HK-2 (cell line): ENCODE measurements at regions not wholly inside any gene's neighbourhood (a gene's known extent, or its start where the extent isn't known, plus 50 kb on each side); places are given as distances from the start of the nearest gene placed in this dataset.

ENCODE experiments used
- DNase-seq: peaks from one replicate; pipeline ENCODE4 v3.0.0-alpha.2; 2018; ENCODE audit not compliant: unreplicated experiment

DNA sequence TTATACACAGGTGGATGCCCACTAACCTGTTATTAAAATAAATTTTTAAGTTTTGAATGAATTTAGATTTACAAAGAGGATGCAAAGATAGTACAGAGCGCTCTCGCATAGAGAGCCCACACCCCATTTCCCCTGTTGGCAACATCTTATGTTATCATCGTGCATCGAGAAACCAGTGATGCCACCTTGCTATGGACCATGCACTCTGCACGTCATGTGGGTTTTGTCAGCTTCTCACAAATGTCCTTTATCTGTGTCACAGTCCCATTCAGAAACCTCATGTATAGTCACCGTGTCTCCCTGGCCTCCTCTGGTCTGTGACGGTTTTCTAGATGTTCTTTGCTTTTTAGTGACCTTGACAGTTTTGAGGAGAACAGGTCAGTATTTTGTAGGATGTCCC is 60.0 kb downstream of the ING1 start:
- DNase-seq: no peak

DNA sequence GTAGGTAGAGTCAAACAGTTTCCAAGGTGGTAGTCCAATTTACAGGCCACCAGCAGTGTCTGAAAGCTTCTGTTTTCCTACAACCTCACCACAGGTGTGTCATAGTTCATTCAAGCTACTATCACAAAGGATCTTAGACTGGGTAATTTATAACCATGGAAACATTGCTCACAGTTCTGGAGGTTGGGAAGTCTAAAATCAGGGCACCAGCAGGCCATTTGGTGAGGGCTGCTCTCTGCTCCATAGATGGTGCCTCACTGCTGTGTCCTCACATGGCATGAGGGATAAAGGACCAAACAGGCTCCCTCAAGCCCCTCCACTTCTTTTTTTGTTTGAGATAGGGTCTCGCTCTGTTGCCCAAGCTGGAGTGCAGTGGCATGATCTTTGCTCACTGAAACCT is 60.6 kb downstream of the ING1 start:
- DNase-seq: no peak

DNA sequence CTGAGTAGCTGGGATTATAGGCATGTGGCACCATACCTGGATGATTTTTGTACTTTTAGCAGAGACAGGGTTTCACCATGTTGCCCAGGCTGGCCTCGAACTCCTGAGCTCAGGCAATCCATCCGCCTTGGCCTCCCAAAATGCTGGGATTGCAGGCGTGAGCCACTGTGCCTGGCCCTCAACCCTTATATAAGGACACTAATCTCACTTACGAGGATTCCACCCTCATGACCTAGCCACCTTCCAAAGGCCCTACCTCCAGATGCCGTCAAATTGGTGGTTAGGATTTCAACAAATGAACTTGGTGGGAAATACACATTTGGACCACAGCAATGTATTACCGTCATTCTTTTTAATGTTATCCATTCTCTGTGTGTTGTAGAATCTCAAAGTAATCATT is 61.0 kb downstream of the ING1 start:
- no peak for DNase-seq

DNA sequence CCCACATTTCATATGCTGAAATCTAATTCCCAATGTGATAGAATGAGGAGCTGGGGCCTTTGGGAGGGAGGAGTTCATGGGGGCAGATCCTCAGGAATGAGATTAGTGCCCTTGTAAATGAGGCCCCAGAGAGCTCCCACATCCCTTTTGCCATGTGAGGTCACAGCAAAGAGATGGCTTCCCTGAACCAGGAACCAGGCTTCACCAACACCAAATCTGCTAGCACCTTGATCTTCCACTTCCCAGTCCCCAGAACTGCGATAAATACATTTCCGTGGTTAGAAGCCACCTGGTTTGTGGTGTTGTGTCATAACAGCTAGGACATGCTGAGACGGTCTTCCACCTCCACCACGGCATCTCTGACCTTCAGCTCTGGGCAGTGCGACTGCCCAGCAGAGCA is 62.1 kb downstream of the ING1 start:
- no peak for DNase-seq

DNA sequence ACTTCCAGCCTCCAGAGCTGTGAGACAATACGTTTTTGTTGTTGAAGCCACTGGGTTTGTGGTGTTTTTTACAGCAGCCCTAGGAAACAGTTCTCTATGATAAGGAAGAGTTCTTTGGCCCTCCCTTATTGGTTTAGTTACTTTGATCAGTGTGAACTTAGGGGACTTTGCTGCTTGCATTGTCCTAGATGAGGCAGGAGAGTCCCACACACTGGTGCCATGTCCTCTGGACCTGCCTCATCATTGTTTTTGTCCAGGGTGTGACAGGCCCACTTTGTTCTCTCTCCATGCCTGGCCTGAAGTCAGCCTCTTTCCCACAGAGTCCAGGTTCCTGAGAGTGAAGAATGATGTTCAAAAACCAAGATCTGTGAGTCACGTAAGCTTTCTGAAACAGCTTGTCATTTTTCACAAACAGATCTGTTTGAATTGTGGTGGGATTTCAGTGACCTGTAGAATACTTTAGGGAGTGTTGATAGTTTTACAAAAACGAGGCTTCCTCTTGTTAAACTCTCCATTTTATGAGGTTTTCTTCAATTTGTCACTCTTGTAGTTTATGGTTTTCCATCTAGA is 63.8 kb downstream of the ING1 start:
- DNase-seq: no peak

DNA sequence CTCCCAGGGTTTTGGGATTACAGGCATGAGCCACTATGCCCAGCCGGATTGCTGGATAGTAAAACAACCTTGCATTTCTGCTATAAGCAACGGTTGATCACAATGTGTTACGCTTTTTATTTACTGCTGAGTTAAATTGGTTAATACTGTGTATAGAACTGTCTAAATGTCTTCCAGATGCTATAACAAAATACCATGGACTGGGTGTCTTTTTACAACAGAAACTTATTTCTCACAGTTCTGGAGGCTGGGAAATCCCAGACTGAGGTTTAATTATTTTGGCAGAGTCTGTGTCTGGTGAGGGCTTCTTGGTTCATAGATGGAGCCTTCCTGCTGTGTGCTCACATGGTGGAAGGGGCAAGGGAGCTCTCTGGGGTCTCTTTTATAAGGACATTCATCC is 65.5 kb downstream of the ING1 start:
- DNase-seq: no peak

DNA sequence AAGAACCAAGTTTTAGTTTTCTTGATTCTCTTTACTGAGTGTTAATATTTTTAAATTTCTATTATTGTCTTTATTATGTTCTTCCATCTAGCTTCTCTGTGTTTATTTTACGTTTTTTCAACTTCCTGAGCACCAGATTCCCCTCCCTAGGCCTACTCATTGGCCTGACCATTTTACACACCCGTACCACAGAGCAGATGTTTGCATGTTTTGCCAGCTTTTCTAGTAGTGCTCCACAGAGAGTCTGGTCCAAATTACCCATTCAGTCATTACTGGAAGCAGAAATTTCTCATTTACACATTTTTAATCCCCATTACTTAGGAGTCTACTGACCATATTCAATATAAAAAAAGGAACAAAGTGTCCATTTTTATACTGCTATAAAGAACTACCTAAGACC is 66.9 kb downstream of the ING1 start:
- no peak for DNase-seq

DNA sequence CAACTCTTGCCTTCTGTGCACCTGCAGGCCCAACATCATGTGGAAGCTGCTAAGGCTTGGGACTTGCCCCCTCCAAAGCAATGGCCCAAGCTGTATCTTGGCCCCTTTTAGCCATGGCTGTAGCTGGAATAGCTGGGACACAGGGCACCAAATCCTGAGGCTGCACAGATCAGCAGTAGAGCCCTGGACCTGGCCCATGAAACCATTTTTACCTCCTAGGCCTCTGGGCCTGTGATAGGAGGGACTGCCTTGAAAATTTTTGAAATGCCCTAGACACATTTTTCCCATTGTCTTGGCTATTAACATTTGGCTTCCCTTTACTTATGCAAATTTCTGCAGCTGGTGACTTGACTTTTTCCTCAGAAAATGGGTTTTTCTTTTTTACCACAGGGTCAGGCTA is 68.7 kb downstream of the ING1 start:
- DNase-seq: no peak

DNA sequence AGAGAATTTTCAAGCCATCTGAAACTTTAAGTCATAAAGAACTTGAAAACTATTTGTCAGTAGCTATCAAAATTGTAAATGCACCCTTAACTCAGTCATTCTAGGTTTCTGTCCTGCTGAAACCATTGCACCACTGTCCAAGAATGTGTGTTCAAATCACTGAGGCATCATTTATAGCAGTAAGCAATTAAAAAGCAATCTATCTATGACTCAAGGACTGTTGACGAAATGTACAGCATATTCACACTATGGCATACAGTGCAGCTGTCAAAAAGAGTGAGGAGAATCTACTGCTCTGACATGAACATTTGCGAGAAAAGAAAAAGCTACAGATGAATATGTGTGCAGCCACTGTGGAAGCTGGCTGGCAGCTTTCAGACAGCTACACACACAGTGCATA is 71.2 kb downstream of the ING1 start:
- no peak for DNase-seq

DNA sequence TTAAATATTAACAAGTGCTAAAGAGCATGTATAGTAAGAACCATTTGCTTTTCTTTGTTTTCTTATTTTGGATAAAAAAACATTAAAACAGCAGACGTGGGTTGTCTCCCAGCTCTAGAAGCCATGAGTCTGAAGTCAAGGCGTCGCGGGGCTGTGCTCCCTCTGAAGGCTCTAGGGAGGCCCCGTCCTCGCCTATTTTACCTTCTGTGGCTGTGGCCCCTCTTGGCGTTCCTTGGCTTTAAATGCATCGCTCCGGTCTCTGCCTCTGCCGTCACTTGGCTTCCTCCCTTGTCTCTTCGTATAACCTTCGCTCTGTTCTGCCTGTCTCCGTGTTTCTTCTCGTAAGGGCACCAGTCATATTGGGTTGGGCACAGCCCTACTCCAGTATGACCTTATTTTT is 75.3 kb downstream of the ING1 start:
- no peak for DNase-seq

DNA sequence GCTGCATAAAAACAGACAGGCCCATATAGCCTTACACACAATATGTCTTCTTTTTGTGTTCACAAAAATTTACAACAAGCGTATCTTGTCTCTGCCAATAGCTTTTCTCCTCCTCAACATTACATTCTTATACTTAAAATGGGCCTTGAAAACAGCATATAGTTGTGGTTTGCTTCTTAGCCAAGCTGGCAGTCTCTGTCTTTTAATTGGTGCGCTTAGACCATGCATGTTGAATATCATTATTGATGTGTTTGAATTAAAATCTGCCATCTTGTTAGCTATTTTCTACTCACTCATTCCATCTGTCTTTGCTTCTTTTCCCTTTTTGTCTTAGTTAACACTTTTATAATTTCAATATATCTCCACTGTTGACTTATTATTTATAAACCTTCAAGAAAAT is 76.4 kb downstream of the ING1 start:
- DNase-seq: no peak

DNA sequence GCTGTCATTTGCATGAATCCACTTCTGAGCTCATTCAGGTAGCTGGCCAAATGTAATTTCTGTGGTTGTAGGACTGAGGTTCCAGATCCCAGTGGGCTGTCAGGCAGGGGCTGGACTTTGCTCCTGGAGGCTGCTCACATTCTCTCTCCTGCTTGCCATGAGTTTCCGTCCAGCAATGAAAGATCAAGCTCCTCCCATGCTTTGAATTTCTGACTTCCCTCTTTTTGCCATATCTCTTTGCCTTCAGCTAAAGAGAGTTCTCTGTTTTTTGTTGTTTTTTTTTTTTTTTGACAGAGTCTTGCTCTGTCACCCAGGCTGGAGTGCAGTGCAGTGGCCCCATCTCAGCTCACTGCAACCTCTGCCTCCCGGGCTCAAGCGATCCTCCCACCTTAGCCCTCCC is 76.9 kb downstream of the ING1 start:
- DNase-seq: no peak

DNA sequence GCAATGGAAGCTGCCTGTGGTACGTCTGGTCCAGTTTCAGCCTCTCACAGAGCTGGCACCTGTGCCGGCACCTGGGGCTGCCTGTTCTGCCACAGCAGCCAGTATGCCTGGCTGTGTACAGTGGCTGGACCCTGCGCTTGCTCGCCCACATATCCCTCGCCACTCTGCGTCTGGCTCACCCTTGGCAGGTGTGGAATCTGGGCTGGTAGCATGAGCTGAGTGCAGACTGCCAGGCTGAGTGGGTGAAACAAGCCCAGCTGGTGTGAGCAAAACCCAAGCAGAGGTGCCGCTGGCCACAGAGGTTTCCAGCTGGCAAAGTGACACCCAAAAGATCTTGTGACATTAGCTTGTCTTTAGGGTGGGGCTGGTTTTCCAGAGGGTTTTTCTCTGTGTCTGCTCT is 80.7 kb downstream of the ING1 start:
- no peak for DNase-seq

DNA sequence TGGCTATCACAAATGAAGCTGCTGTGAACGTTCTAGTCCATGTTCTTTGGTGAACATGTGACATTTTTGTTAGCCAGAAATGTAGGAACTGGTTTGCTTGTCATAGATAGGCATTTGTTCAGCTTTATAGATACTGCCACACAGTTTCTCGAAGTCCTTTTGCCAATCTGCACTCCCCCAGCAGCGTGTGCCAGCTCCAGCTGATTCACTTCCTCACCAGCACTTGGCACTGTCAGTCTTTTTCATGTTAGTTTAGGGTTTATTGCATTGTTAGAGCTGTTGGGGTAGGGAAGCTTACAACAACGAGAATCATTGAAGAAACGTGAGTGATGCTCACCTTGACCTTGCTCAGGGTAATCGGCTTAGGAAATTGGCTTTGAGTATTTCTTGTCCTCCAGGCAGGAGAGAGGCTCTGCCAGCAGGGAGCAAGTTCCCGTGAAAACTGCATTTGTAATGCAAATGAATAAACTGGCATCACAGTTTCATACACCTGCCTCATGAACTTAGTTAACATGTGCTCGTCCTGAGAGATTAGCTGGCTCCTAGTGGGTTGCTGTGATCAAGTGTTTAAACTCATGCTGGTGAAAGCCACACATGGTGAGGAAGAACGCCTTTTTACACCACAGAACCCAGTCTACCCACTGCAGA is 83.9 kb downstream of the ING1 start:
- DNase-seq: no peak

DNA sequence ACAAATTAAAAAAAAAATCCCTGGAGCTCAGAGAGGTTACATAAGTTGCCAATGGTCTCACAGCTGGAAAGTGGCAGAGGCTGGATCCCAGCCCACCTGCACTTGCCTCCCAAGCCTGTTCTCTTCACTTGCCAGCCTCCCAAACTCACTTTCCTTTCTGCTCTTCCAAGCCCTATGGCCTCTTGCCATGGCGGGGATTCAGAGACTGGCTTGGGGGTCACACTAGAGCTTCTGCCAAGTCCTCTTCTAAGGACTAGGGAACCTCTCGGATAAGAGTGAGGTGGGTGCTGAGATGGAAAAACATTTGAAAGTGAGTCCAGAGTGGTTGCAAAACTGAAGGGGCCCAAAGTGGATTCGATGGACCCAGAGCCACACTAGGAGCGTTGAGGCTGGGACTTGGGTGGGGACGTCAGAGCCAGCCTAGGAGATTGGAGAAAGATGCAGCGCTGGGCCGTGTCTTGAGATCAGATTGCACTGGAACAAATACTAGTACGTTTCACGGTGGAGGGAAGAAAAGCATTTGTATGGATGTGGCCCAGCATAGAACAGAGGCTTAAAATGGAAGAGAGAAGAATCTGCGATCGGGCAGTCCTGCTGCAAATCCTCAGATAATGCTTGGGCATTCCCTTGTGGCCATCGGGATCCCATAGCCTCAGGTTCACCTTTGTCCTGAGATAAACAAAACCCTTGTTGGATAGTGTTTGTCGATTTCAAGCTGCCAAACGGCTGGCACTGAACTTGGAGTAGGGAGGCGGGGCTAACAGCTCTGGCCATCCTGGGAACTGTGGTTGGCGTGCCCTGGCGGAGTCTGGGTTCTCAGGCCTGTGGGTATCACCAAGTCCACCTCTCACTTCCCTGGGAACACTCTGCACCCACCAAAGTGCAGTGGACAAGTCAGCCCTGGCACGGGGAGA is 84.8 kb downstream of the ING1 start:
- DNase-seq: no peak

DNA sequence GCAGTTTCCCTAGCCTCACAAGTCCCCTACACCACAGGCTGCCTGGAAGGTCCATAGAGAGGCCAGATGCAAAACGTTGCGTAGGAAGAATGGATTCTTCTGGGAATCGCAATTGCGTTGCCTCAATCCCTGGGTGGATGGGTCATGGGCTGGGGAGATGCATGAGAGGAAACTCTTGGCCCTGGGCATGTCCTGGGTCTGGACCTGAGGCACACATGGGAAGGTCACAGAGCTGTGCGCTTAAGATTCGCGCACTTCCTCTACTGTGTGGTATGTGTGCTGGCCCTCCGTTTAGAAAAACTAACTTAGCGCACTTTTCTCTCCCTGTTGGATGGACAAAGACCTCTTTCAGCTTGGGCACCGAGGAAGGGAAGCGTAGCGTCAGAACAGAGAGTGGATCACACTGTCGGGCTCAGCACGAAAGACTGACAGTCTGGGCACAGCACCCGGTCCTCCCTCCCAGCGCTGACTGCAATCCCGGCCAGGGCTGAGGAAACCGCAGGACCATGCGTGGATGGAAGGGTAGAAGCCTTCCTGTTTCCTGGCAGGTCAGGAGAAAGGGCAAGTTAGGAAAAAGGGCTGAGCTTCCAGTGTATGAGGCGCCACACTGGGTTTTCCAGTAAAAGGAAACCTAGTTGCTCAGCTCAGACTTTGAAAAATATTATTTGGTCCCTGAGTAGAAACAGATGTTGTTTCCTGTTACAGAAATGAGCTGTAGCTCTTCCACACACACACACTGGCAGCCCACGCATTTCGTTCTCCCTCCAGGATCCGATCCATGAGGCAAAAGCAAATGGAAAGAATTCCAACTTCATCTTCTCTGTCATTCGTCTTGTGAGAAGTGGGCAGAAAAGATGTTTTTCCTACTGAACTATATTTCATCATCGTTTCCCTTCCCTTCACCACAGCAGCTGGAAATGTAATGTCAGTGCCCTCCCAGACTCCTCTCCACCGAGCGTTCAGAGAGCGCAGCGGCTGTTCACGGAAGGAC is 86.0 kb downstream of the ING1 start:
- DNase-seq: no peak

DNA sequence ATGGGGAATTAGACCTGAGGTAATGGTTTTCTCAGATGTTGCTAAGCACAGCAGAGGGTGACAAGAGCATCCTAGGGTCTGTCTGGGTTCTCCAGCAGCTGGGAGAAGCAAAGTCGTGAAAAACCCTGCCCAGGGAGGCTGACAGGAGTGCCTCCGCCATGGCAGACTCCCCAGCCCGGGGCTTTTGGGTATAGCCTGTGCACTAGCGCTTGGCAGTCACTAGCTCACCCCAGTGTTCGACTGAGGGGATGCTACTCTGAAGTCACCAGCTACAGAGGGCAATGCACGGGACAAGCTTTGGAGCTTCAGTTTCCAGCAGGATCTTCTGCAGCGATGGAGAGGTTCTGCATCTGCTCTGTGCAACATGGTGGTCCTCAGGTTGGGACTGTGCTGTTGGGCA is 87.5 kb downstream of the ING1 start:
- no peak for DNase-seq

DNA sequence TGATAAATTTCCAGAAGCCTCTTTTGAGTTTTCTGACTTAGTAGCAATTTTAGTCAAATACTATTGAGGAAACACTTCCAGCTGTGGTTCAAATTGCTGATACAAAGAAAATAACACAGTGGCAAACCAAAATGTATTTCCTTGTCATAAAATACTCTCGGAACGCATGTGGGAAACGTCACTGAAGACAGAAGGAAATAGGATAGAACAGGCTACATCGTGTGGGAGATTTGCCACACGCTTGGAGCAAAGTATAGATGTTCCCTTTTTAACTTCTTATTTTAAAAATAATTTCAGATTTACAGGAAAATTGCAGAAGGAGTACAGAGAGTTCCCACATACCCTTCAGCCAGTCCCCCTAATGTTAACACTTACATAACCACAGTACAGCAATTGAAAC is 88.8 kb downstream of the ING1 start:
- no peak for DNase-seq

DNA sequence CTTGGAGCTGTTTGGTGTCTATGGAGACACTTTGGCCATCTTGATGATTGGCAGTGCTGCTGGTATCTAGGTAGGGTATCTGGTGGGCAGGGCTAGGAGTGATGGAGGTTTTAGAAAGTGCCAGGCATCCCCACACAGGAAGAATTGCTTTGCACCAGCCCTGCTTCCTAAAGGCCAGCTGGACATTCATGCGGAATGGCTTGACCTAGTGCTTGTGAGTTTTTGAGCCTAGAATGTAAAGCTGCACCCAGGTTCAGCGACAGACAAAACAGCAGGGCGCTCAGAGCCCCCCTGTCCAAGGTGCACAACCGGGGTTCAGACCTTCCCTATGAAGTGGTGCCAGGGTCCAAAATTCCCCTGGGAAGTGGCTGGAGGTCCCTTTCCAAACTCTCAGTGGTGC is 93.1 kb downstream of the ING1 start:
- DNase-seq: no peak

DNA sequence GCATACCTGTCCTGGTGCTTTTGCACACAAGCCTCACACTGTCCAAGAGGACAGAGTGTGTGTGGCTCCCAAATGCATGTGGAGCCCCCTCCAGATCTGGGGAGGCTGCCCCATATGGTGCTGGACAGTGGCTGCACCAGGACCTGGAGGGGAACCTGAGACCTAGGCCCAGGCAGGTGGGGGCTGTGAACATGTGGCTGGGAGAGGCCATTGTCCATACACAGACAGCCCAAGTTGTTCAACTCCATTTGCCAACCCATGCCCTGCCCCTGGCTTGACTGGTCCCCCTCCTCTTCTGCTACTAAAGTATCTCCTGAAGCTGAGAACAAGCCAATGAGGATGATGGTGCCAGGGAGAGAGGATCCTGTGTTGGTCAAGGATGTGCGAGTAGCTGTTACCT is 94.0 kb downstream of the ING1 start:
- DNase-seq: no peak

DNA sequence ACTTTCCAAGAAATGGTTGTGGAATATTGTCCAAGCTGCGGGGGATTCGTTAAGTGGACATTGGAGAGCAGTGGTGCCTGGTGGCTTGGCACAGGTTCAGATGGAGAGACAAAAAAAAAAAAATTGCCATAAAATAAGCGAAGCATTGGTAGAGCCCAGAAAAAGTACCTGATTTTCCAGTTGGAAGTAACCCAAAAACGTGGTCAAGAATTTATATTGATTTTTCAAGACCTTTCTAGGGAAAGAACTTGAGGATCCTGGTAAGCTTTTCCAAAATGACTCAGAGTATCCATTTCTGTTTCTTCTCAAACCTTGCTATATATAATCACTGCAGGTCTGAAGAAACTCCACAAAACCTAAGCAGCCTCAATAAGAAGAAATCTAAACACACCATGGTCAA is 94.6 kb downstream of the ING1 start:
- no peak for DNase-seq

DNA sequence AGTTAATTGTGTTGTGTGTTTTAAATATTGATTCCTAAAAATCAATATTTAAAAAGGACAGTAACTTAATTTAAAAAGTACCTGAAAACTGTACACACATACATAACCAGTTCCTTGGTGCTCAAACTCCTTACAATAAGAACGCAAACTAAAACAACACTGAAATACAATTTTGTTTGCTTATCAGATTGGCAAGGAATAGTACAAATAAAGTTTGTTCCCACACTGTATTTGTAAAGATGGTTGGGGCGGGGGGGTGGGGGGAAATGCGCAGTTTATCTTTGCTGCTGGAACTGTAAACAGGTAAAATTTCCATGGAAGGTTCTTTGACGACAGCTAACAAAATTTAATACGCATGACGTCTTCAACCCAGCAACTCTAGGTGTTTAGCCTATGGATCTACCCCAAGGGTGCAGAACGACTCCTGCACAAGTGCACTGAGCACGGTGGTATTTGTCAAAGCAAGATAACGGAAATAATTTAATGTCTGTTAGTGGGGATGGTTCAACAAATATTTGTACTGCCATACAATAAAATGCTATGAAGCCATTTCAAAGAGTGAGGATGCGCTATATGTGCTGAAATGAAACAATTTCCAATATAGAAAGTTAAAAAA is 96.5 kb downstream of the ING1 start:
- DNase-seq: no peak
